Right lobe of liver (tissue), 6 donors: ENCODE measurements at regions not wholly inside any gene's neighbourhood (a gene's known extent, or its start where the extent isn't known, plus 50 kb on each side); places are given as distances from the start of the nearest gene placed in this dataset.

Experiments
- ATAC-seq, 4 donors: fragments of 200-7000 bp; cut with Tn5 transposase; one replicate each; pipeline ENCODE4 v1.9.1; 2020; ENCODE audit warnings: mild to moderate bottlenecking in 4 of 4, moderate library complexity in 4 of 4
- DNase-seq, 3 donors: peaks; one replicate each; pipeline ENCODE4 v3.0.0-alpha.2; 2020
- H3K27ac ChIP-seq, 3 donors: fragments of 200-600 bp; one replicate each; pipeline ENCODE4 v1.8.0; 2022
- H3K27me3 ChIP-seq, 2 donors: fragments of 200-600 bp; one replicate each; pipeline ENCODE4 v1.8.0; 2022
- H3K36me3 ChIP-seq, 4 donors: fragments of 200-600 bp; sonication (generic) in 1 of 4; one replicate each; pipeline versions ENCODE4 v1.5.1 to v1.8.0; 2017 to 2022; ENCODE audit warnings: control low read depth in 1 of 4
- H3K4me1 ChIP-seq, 4 donors: fragments of 200-600 bp; sonication (generic) in 1 of 4; one replicate each; pipeline versions ENCODE4 v1.5.1 to v1.8.0; 2017 to 2022; ENCODE audit warnings: control low read depth in 1 of 4
- H3K4me3 ChIP-seq, 3 donors: fragments of 200-600 bp; one replicate each; pipeline ENCODE4 v1.8.0; 2022
- H3K9me3 ChIP-seq, 4 donors: fragments of 200-600 bp; sonication (generic) in 1 of 4; one replicate each; pipeline versions ENCODE4 v1.5.1 to v1.8.0; 2017 to 2022; ENCODE audit warnings: control low read depth in 1 of 4
- CTCF ChIP-seq, 4 donors: fragments of 200-600 bp in 3 of 4; fragments of 450-650 bp in 1 of 4; IDR thresholded peaks; one replicate each; pipeline versions ENCODE4 v1.5.1 to v1.8.0; 2016 to 2022; ENCODE audit warnings: antibody characterized with exemption in 4 of 4, mild to moderate bottlenecking in 2 of 4
- POLR2A ChIP-seq: fragments of 450-650 bp; IDR thresholded peaks from one replicate; pipeline ENCODE4 v1.6.1; 2017; ENCODE audit warnings: antibody characterized with exemption, mild to moderate bottlenecking
- WGBS: methylation state at CpG from one replicate; pipeline ENCODE4 v1.1.6; 2018; ENCODE audit warnings: low coverage, low lambda C conversion rate; ENCODE audit not compliant: insufficient coverage; ENCODE audit errors: missing lambda C conversion rate; 5-methylcytosine and 5-hydroxymethylcytosine counted together
- intact Hi-C, 2 donors: fragments of 100-400 bp; cut with DNase I; formaldehyde crosslinking; loops; one replicate each; pipeline versions ENCODE4 v1.11.2 to v1.14.1; 2022
- donor health status: DM: no; HTN: yes; CAD: no.
- donor health status: DM: no; HTN: no; CAD: no.
- donor health status: DM: no; HTN: no; CAD: no.
- donor health status: DM: no; HTN: yes; CAD: no.
- donor health status: DM: no; HTN: yes; CAD: no.

- intact Hi-C loops, result no loop called here
- DNase-seq, result no peak
- TF ChIP-seq POLR2A (no peak), CTCF (IDR thresholded peaks at IDR 0.05) (no peak)
- Histone ChIP-seq H3K4me1 (no peaks in the 10 kb centered on the region), H3K36me3 (no peaks in the 10 kb centered on the region), H3K27me3 (no peaks in the 10 kb centered on the region), H3K9me3 (no peaks in the 10 kb centered on the region), H3K4me3 (no peak overlapping the region), H3K27ac (no peak overlapping the region)
- 89% methylated on average over 4 of the region's 6 CpGs for WGBS
- no peak for ATAC-seq
Observed at GRCh38 chr13:26942184-26942583, 181.6 kb upstream of the GPR12 start.

- Histone ChIP-seq H3K4me3 (no peak overlapping the region), H3K27me3 (no peaks in the 10 kb centered on the region), H3K9me3 (no peaks in the 10 kb centered on the region), H3K36me3 (no peaks in the 10 kb centered on the region), H3K4me1 (no peaks in the 10 kb centered on the region), H3K27ac (no peak overlapping the region)
- intact Hi-C loops, result no loop called here
- DNase-seq (no peak), ATAC-seq (no peak)
- no peak for TF ChIP-seq POLR2A
- no peak for TF ChIP-seq CTCF (IDR thresholded peaks at IDR 0.05)
- 36% methylated on average over 5 of the region's 7 CpGs for WGBS
Observed at GRCh38 chr13:26941345-26942174, 181.0 kb upstream of the GPR12 start.

- ATAC-seq, result no peak
- H3K27ac ChIP-seq, result no peak overlapping the region
- no peaks in the 10 kb centered on the region for H3K4me1 ChIP-seq
- intact Hi-C loops, result no loop called here
- TF ChIP-seq POLR2A (no peak), CTCF (IDR thresholded peaks at IDR 0.05) (no peak)
- WGBS, result 50% methylated on average over 1 of the region's 7 CpGs
- no peak for DNase-seq
- no peak overlapping the region for H3K4me3 ChIP-seq
- H3K27me3 ChIP-seq, result no peaks in the 10 kb centered on the region
- H3K9me3 ChIP-seq, result no peaks in the 10 kb centered on the region
- no peaks in the 10 kb centered on the region for H3K36me3 ChIP-seq
Observed at GRCh38 chr13:26934096-26934495, 173.5 kb upstream of the GPR12 start.

- intact Hi-C loops, result no loop called here
- DNase-seq, result no peak
Observed at GRCh38 chr13:26932465-26932864, 171.9 kb upstream of the GPR12 start.

More at GRCh38 chr13:26932465-26932864, 171.9 kb upstream of the GPR12 start:
- TF ChIP-seq CTCF (IDR thresholded peaks at IDR 0.05), result no peak
- TF ChIP-seq POLR2A, result no peak
- no peak for ATAC-seq
- Histone ChIP-seq H3K9me3 (no peaks in the 10 kb centered on the region), H3K27ac (no peak overlapping the region), H3K4me1 (no peaks in the 10 kb centered on the region), H3K27me3 (no peaks in the 10 kb centered on the region), H3K4me3 (no peak overlapping the region), H3K36me3 (no peaks in the 10 kb centered on the region)
- WGBS, result 69% methylated on average over 5 of the region's 5 CpGs
